Caki2 (cell line): ENCODE measurements at regions not wholly inside any gene's neighbourhood (a gene's known extent, or its start where the extent isn't known, plus 50 kb on each side); places are given as distances from the start of the nearest gene placed in this dataset.

Experiments
- DNase-seq: peaks from one replicate; pipeline ENCODE4 v3.0.0-alpha.2; 2015; ENCODE audit warnings: low read depth
- in situ Hi-C: cut with HindIII; loops from 2 replicates; pipeline ENCODE4 v1.10.0; 2016; ENCODE audit warnings: low sequenced_read_pairs, low pct_unique_long_range_greater_than_20kb, mixed read lengths

- in situ Hi-C loops = no loop called here
- peak; percentile 77 for DNase-seq
These were observed 92.4 kb upstream of the PIK3CG start for GRCh38 chr7:106772655-106773108.

GRCh38 chr7:106773228-106773627 lies 91.9 kb upstream of the PIK3CG start:
- in situ Hi-C loops = no loop called here
- DNase-seq = peak; percentile 56

GRCh38 chr7:106773721-106774120 lies 91.4 kb upstream of the PIK3CG start:
- no peak for DNase-seq
- in situ Hi-C loops = no loop called here

GRCh38 chr7:106774213-106774767 lies 90.8 kb upstream of the PIK3CG start:
- no peak for DNase-seq
- in situ Hi-C loops = no loop called here

- peak; percentile 94 for DNase-seq
- in situ Hi-C loops = loop anchor here (25.0 kb wide), 1 partner anchor 387 kb away; the partner anchor contains the start of gene HBP1
These were observed 90.1 kb upstream of the PIK3CG start for GRCh38 chr7:106774768-106775551.

GRCh38 chr7:106775552-106775936 lies 89.5 kb upstream of the PIK3CG start:
- in situ Hi-C loops = loop anchor here (25.0 kb wide), 1 partner anchor 387 kb away; the partner anchor contains the start of gene HBP1

GRCh38 chr7:106775975-106776607 lies 89.0 kb upstream of the PIK3CG start:
- in situ Hi-C loops = loop anchor here (25.0 kb wide), 1 partner anchor 386 kb away; the partner anchor contains the start of gene HBP1

More at GRCh38 chr7:106775552-106775936, 89.5 kb upstream of the PIK3CG start:
- DNase-seq = peak; percentile 78

GRCh38 chr7:106776618-106777347 lies 88.3 kb upstream of the PIK3CG start:
- no peak for DNase-seq
- in situ Hi-C loops = loop anchor here (25.0 kb wide), 1 partner anchor 386 kb away; the partner anchor contains the start of gene HBP1

More at GRCh38 chr7:106775975-106776607, 89.0 kb upstream of the PIK3CG start:
- no peak for DNase-seq

- in situ Hi-C loops = loop anchor here (25.0 kb wide), 1 partner anchor 385 kb away; the partner anchor contains the start of gene HBP1
- no peak for DNase-seq
These were observed 87.3 kb upstream of the PIK3CG start for GRCh38 chr7:106777674-106778299.

GRCh38 chr7:106778656-106779250 lies 86.3 kb upstream of the PIK3CG start:
- in situ Hi-C loops = loop anchor here (25.0 kb wide), 1 partner anchor 384 kb away; the partner anchor contains the start of gene HBP1
- no peak for DNase-seq

- peak; percentile 60 for DNase-seq
- in situ Hi-C loops = loop anchor here (25.0 kb wide), 1 partner anchor 382 kb away; the partner anchor contains the start of gene HBP1
These were observed 85.2 kb upstream of the PIK3CG start for GRCh38 chr7:106779877-106780276.

GRCh38 chr7:106781007-106781406 lies 84.1 kb upstream of the PIK3CG start:
- in situ Hi-C loops = loop anchor here (25.0 kb wide), 1 partner anchor 381 kb away; the partner anchor contains the start of gene HBP1
- DNase-seq = no peak

- DNase-seq = no peak
- in situ Hi-C loops = loop anchor here (25.0 kb wide), 1 partner anchor 380 kb away; the partner anchor contains the start of gene HBP1
These were observed 83.1 kb upstream of the PIK3CG start for GRCh38 chr7:106781828-106782544.

GRCh38 chr7:106783286-106783685 lies 81.8 kb upstream of the PIK3CG start:
- in situ Hi-C loops = loop anchor here (25.0 kb wide), 1 partner anchor 379 kb away; the partner anchor contains the start of gene HBP1

GRCh38 chr7:106788637-106789036 lies 76.4 kb upstream of the PIK3CG start:
- in situ Hi-C loops = loop anchor here (25.0 kb wide), 1 partner anchor 374 kb away; the partner anchor contains the start of gene HBP1
- no peak for DNase-seq

More at GRCh38 chr7:106783286-106783685, 81.8 kb upstream of the PIK3CG start:
- no peak for DNase-seq

- no peak for DNase-seq
- in situ Hi-C loops = loop anchor here (25.0 kb wide), 1 partner anchor 371 kb away; the partner anchor contains the start of gene HBP1
These were observed 73.6 kb upstream of the PIK3CG start for GRCh38 chr7:106791526-106791925.
